Hematopoietic multipotent progenitor cell treated with erythropoietin and hydrocortisone succinate and interleukin-3 and kit ligand, for 15 days (in vitro differentiated cells): ENCODE measurements at regions not wholly inside any gene's neighbourhood (a gene's known extent, or its start where the extent isn't known, plus 50 kb on each side); places are given as distances from the start of the nearest gene placed in this dataset.

ENCODE experiments used
- DNase-seq: peaks from one replicate; pipeline ENCODE4 v3.0.0-alpha.2; 2015; ENCODE audit warnings: low spot score

DNA sequence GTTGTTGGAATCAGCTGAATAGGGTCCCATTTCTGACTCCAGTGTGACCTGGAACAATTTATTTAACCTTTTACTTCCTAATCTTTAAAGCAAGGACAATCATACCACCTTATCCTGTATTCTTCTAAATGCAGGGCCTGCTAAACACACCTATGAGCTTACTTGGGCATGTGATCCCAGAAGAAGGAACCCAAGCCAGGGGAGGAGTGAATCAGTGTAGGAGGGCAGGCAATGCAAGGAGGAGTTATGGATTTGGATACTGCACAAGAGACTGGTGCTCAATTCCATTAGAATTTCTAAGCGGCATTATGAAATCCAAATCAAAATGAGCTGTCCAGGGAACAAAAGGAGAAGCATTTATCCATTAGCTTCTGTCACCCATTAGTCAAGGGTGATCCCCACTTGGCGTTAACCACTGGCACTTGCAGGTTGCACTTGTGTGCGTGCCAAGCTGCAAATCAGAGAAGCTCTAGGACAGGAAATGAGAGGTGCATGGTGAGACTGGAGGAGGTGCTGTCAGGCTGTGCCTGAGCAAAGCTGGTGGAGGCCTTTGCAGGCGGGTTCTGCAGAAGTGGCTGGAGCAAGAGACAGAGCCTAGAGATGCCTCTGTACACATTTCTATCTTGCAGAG lies 297.2 kb upstream of the PLXNA2 start:
- DNase-seq: no peak

DNA sequence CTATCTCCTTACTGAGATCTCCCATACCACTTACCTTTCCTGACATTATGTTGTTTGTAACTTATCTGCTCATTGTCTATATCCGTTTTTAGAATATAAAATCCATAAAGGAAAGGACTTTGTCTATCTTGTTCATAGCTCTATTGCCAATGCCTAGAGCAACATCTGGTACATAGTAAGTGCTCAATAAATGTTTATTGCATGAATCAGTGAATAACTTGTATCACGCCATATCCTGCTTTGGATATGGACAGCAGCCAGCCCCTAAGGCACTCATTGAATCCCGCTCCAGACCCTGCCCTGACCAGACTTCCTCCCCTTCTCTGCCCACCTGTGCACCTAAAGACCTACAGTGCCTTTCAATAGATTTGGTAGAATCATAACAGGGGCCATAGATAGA lies 298.1 kb upstream of the PLXNA2 start:
- no peak for DNase-seq

DNA sequence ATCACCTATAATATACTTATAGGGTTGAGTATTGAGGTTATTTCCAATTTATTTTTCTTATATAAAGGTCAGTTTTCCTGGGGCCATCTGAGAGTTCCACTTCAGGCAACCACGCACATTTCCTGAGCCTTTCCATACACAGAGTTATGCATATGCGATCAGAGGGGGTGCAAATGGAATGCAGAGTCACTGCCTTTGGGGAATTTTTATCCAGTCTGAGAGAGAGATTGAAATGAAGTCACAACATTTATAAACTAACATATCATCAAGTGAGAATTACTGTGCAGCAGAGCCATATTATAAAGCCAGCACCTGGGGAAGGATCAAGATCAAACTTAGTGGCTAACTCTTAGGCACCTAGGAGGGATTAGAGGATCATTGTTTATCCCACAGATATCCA lies 299.9 kb upstream of the PLXNA2 start:
- DNase-seq: no peak

DNA sequence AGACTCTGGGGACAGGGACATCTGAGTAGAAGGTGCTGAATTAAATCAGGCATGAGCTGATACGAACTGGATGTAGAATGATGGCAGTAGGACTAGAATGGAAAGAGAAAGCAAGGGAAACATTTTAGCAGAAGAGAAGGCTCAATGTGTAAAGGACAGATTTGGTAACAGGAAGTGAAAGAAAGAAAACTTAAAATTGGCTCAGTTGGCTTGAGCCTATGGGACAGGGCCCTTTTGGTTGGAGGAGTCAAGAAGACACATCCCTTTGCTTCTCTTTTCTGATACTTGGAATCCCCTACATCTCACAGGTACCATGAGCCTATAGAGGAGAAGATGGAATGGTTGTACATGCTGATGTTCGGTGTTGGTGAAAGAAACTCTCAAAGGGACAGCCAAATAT lies 300.6 kb upstream of the PLXNA2 start:
- no peak for DNase-seq

DNA sequence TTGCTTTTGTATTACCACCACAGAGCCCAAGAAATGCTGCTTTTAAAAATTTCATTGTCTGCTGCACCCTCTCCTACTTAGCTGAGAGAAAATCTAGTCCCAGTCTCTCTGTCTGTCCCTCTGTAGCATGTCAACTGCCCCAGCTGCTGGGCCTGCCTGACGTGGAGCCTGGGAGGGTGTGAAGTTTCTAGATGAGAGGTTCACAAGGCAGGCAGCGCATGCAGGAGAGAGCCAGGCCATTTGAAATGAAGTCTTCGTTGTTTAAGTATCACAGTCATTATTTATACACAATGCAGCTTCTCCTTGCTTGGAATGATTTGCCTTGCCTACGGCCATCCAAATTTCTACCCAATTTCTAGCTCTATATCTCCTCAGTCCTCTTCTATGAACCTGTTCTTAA lies 306.8 kb upstream of the PLXNA2 start:
- no peak for DNase-seq

DNA sequence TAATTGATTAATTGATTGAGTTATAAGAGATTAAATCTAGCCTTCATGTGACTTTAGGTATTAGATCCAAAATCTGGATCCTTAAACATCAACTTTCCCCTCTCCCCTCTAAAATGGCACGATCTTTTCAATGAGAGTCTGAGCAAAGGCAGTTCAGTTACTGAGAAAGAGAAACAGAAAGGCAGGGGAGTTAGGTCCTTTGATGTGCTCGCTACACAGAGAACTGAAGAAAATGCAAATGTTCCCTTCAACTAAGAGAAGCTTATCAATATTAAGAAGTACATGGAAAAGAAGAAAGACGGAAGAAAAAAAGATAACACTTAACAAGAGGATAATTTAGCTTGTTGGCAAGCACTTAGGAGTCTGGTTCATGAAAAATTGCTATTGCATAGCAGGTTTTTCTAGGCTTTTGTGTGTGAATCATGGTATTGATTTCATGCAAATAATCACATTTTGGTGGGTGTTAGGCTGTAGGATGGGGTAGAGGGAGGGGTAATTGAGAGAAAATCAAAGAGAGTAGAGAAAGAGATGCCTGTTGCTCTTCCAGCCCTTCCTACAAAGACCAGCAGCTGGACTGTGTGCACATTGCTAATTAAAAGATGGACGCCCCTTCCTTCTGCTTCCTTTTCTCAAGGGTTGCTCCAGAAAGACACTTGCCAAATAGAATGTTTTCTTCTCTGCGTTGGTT lies 307.6 kb upstream of the PLXNA2 start:
- DNase-seq: no peak

DNA sequence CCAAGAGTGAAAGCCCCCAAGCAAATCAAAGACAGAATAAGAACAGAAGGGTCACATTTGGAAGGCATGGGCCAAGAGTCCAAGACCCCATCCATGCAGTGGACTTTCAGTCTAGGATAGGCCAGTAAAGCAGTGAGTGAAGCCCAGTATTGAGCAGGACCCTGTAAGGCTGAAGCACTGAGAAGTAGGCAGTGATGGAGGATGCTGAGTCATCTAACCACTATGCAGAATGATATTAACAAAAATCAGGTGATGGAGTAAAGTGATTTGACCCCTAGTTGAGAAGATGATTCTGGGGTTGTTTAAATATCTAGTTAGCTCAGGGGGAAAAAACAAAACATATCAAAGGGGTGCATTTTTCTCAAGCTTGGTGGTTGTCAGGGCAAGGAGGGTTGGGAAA lies 308.7 kb upstream of the PLXNA2 start:
- DNase-seq: no peak

DNA sequence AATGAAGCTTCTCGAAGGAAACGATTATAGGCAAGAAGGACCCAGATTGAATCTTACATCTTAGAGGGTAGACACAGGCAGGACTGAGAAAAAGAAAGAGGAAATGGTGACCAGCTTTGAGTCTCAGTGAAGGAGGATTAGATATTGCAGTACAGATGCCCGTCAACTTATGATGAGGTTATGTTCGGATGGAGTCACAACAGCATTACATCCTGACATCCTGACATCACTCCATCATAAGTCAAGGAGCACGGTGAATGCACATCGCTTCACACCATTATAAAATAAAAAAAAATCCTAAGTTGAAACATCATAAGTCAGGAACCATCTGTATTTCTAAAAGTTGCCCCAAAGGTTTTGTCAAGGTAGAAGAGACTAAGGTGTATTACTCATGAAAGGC lies 312.3 kb upstream of the PLXNA2 start:
- no peak for DNase-seq

DNA sequence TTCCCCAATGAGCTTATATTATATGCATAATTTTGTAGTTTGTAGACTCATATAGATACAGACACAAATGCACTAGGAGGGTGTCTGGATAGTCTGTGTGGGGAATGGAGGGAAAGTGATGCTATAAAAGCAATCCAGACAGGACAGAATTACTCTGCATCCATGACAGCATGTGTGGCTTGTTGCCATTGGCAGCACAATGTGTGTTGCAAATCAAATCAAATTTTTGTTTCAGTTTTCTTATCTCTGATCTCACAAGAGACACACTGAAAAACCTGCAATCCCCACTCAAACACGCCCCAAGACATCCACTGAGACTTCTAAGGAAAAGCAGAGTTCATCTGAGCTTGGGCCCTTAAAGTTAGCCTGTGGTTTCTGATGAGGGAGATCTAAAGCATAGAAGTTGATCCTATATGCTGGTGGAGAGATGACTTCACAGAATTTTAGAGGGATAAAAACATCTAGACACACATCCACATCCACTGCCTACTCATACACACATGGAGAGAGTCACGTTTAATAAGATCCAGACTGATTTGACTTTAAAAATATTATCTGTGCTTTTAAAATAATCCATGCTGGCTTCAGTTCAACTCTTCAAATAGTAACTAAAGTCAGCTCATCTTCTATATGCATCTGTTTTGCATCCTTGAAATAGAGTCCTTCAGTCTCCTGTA lies 313.0 kb upstream of the PLXNA2 start:
- no peak for DNase-seq

DNA sequence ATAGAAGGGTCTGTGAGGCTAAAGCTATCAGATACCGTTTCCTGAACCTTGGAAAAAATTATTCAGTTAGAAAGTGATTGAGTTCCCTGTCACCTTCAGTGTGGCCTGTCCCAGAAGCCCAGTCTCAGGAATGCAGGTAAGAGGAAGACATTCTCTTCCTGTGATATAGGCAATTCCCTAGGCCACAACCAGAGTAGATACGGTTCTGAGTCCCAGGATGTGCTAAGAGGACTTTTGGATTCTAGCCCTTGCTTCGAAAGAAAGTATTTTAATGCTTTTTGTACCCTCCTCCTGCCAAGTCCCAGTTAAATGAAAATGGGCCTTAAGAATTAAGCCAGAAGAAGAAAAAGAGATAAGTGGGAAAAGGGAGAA lies 313.5 kb upstream of the PLXNA2 start:
- DNase-seq: no peak

DNA sequence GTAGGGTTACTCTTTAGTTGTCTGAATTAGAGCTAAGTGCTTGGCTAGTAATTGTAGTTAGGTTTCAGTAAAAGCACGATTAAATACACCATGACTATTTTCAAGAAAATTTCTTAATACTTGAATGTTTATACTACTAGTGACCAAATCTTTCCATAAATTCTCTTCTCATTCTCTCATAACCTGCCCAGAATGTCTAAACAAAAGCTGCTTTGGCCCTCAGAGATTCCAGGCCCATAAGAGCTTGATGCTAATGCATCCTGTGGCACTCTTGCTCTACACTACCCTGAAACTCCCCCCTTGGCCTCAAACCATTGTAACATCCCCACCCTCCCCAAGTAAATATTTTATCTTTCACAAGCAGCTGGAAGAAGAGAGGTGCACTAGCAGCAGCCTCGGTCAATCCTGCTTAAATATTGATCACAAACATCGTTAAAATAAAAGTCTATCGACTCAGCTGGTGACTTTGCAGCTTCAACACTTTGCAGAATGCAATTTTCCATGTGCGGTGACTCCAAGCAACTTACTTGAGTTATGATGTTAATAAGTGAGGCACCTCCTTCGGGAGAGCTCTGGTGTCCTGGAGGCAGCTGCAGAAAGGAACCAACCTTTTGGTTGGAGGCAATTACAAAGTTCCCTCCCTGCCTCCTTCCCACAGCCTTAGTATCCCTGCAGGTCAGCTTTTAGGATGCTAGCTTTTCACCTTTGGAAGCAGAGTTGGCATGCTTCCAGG lies 315.6 kb upstream of the PLXNA2 start:
- no peak for DNase-seq

DNA sequence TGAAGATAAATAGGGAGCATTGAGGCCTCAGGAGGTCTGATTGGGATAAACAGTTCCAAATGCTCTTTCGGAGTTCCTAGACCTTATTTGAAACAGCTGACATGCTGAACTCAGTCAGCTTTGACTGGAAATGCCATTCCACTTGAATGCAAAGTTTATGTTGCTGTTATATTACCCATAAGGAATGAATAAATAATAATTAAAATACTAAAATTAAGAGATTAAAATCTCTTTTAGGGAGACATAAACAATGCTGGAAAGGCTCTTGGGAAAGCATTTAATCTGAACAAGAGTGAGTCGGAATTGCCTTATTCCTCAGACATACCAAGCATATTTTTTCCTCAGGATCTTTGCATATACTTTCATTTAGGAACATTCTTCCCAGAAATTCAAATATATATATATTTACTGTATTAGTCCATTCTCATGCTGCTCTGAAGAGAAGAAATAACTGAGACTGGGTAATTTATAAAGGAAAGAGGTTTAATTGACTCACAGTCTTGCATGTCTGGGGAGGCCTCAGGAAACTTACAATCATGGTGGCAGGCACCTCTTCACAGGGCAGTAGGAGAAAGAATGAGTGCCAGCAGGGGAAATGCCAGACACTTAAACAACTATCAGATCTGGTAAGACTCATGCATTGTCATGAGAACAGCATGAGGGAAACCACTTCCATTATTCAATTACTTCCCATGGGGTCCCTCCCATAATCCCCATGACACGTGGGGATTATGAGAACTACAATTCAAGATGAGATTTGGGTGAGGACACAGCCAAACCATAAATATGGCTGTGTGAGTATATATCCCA lies 318.2 kb upstream of the PLXNA2 start:
- no peak for DNase-seq

DNA sequence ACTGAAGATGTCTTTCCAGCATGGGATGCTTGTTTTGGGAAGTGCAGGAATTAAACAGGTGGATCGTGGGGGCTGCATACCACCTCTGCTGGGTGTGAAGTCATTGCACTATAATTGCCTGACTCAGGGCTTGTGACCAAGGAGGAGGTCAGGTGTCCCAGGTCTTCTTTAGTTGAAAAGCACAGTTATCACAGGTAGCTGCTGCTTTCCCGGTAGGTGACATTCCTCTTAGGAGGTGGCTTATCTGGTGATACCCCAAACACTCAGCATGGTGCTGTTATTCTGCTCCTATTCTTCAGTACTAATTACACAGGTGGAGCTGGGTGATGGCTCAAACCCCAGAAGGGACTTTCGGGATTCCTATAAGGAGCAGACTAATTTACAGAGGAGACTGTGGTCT lies 320.3 kb upstream of the PLXNA2 start:
- DNase-seq: no peak

DNA sequence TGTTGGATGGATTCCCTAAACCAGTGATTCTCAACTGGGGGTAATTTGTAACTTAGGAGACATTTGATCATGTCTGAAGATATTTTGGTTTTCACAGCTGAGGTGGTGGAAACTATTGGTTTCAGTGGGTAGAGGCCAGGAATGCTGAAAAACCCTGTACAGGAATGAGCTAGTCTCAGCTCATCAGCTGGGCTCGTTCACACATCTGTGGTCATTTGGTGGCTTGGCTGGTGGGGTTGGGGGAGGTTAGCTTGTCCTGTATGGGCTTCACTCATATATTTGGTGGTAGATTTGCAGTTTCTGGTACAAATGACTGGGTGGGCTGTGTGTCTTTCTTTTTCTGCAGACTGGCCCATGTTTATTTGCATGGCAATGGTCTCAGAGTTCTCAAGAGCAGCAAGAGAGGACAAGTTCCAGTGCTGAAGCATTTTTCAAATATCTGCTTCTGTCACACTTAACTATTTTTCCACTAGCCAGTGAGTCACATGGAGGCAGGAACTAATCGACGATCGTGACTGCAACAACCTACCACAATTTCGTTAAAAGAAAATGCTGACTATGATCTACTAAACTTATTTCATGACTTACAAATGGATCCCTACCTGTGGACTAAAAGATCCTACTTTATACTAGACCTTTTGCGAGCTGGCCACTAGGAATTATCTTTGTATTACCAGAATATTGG lies 321.7 kb upstream of the PLXNA2 start:
- no peak for DNase-seq

DNA sequence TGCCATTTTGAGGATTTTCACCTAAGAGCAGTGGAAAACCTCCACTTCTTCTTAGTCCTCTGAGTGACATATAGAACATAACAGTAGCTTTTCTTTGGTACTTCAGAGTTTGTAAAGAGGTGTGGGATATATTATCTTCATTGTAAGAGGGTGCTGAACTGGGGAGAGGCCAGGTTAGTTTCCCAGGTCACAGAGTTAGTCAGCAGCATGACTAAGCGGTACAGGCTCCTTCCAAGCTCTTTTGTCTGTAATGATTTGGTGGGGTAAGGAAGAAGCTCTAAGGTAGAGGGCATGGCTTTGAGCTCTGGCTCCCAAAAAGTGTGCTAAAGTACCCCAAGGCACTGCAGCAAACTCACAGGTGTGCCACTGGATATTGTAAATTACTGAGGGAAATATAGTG lies 325.0 kb upstream of the PLXNA2 start:
- DNase-seq: no peak

DNA sequence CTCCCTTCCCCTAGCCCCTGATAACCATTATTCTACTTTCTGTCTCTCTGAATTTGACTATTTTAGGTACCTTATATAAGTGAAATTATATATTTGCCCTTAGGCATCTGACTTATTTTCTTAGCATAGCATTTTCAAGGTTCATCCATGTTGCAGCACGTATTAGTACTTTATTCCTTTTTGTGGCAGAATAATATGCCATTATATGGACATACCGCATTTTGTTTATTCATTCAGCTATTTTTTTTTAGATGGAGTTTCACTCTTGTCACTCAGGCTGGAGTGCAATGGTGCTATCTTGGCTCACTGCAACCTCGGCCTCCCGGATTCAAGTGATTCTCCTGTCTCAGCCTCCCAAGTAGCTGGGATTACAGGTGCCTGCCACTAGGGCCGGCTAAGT lies 326.2 kb upstream of the PLXNA2 start:
- no peak for DNase-seq

DNA sequence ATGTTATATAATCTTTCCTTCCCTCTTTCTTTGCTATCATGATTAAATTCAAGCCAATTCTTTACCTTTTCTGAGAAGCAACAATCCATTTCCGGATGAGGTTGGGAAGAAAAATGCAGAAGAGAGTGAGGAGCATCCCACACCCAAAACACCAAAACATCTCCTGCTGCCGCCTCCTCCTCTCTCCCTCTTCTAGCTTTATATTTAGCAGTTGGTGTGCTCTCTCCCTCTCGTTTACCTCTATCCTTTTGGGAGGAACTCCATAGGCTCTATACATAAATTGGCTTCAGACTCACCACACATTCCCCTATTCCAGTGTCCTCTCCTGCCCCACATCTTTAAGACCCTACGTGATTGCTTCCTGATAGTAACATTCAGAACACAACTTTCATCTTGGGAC lies 332.2 kb upstream of the PLXNA2 start:
- DNase-seq: no peak

DNA sequence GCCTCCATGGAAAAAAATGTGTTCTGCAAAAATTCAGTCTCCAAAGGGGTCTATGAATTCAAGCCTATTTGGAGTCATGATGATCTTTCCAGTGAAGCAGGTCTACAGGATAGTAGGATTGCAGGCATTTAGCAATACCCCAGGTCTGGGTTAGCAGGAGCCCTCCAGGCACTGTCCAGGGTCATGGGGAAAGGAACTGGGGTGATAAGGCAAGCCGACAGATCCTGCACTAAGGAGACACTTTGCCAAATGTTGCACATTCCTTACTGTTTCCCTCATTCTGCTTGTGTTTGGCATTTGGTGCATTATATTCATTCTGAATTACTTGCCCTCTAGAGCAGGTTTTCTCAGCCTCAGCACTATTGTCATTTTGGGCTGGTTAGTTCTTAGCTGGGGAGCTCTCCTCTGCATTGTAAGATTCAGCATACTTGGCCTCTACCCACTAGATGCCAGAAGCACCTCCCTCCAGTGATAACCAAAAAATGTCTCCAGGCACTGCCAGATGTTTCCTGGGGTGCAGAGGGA lies 333.3 kb upstream of the PLXNA2 start:
- DNase-seq: no peak

DNA sequence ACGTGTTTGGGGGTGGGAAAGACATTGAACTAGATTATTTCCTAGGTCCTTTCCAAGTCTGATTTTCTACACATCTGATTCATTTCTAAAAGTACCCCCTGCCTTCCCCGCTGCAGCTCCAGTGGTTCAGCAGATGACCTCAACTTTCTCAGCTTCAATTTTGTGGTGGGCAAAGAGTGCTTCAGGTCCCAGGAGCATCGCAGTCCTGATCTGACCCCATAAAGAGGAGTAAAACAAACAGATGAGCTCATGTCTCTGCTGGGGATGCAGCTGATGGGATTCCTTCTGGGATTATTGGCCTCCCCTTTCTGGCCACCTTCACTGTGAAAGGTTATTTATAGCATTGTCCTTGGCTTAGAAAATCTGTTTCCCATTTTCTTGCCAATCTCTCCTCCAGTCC lies 337.0 kb upstream of the PLXNA2 start:
- DNase-seq: no peak

DNA sequence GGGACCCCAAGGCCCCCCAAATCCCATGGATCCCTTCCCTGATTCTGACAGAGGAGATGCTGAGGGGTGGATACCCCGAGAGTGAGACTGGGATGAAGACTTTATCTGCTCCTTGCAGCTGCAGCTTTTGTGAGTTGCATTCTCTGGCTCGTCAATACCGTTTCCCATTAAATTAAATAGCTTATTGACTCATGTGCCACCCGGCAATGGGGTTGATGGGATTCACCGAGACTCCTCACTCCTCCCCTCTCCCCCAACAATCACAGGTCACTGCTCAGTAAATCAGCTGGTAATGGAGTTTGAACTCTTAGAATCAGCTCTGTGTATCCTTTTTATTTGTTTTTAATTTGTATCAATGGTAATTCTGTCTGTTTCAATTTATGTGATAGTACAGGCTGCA lies 337.5 kb upstream of the PLXNA2 start:
- DNase-seq: no peak

DNA sequence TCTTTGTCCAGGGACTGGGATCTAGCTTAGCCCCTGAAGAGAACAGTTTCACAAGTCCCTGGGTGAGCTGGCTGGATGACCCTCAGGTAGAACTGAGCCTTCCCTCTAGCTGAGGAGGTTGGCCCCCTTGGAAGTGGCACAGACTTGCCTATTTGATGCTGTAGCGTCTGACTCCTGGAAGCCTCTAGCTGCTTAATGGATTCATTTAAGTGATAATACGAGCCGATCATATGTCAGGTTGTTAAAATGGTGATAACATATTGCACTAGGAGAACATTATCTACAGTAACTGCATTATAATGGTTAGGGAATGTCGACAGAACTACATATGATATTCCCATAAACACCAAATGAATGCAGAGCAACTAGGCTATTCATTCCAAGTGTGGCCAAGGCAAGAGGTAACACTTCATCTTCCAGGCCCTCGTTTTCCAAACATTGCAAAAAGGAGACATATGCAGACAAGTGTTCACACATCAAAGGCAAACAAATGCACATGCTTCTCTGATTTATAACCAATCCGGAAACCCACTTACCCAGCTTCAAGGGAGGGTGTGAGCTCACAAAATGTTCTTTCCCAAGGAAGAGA lies 340.1 kb upstream of the PLXNA2 start:
- no peak for DNase-seq
